ENCODE measurements at regions not wholly inside any gene's neighbourhood (a gene's known extent, or its start where the extent isn't known, plus 50 kb on each side); places are given as distances from the start of the nearest gene placed in this dataset.
"Not testable (repeated sequence)": the region's sequence is repeated elsewhere in the genome, so short reads cannot be mapped to it uniquely, and the experiment has no call there.

DNA sequence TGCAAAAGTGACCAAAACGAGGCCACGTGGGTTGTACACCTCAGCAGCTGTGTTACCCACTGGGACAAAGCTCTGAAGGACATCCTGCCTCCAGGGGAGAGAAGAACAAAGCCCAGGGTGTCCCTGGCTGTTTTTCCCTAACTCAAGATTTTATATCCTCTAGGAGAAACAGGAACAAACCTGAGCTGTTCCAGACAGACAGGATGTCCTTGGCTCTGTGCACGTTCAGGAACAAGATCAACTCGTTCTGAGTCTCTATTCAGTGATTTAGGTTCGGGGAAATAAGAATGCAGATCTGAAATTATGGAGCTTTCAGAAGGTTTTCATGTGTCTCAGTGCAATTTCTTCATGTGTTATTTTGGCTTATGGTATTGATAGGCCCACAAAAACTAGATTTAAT, 465.3 kb downstream of the TMEM121 start:
- WGBS, result 19% methylated on average over 5 of the region's 5 CpGs
- peaks cover 75% of the 10 kb centered on the region for H3K9me3 ChIP-seq (ENCODE audit: insufficient read depth, low read depth, low read length)
- not testable (repeated sequence) for H3K9ac ChIP-seq (ENCODE audit: low read depth, low read length); H3K36me3 ChIP-seq (ENCODE audit: insufficient read depth, low read length); H3K27ac ChIP-seq (ENCODE audit: low read depth, low read length); H3K27me3 ChIP-seq (ENCODE audit: insufficient read depth, low read length); H3K4me1 ChIP-seq (ENCODE audit: insufficient read depth, low read length); H3K4me3 ChIP-seq (ENCODE audit: low read length)

DNA sequence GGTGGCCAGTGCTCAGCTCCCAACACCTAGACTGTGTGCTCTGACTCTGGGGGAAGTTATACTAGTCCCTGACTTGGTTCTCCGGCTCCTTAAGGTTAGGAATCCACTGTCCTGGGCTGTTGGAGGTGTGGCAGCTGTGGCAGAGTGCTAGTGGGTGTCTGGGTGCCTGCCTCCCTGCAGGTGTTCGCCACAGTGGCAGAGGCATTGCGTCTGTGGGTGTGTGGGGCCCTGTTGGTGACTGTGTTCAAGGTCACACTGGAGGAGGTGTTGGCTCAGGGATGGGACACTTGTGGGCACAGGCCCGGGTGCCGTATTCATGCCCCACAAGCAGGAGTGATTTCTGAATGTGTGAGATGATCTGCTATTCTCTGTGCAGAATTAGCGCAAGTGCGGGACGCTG, 467.4 kb downstream of the TMEM121 start:
- Histone ChIP-seq H3K4me1 (ENCODE audit: insufficient read depth, low read length) (no peaks in the 10 kb centered on the region), H3K36me3 (ENCODE audit: insufficient read depth, low read length) (no peaks in the 10 kb centered on the region), H3K9ac (ENCODE audit: low read depth, low read length) (no peak overlapping the region), H3K27ac (ENCODE audit: low read depth, low read length) (no peak overlapping the region), H3K9me3 (ENCODE audit: insufficient read depth, low read depth, low read length) (peaks cover 72% of the 10 kb centered on the region), H3K27me3 (ENCODE audit: insufficient read depth, low read length) (no peaks in the 10 kb centered on the region), H3K4me3 (ENCODE audit: low read length) (no peak overlapping the region)
- WGBS, result 84% methylated on average over 7 of the region's 8 CpGs

- H3K27me3 ChIP-seq (ENCODE audit: insufficient read depth, low read length); H3K4me1 ChIP-seq (ENCODE audit: insufficient read depth, low read length); H3K9ac ChIP-seq (ENCODE audit: low read depth, low read length); H3K4me3 ChIP-seq (ENCODE audit: low read length); H3K36me3 ChIP-seq (ENCODE audit: insufficient read depth, low read length); H3K27ac ChIP-seq (ENCODE audit: low read depth, low read length): not testable (repeated sequence)
- WGBS, result 59% methylated on average over 3 of the region's 4 CpGs
- peaks cover 74% of the 10 kb centered on the region for H3K9me3 ChIP-seq (ENCODE audit: insufficient read depth, low read depth, low read length)
Measured at GRCh38 chr14:105995011-105995710, 468.8 kb downstream of the TMEM121 start.

DNA sequence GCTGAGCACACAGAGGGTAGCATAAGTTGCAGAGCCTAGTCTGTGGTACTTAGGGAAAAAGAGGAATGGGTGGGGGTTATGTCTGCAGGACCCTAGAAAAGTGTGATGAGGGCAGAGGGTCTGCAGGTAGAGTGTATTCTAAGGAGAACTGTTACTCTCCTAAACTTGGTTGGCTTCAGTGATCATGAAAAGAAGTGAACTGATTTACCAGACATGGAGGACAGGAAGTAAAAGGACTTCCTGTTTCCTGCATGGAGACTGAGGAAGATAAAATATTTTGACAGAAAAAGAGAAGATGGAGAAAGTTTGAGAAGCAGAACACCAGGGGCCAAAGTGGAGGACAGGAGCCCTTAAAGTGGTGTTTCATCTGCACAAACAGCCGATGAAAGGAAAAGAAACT, 472.2 kb downstream of the TMEM121 start:
- H3K4me3 ChIP-seq (ENCODE audit: low read length); H3K36me3 ChIP-seq (ENCODE audit: insufficient read depth, low read length); H3K27ac ChIP-seq (ENCODE audit: low read depth, low read length); H3K4me1 ChIP-seq (ENCODE audit: insufficient read depth, low read length); H3K9ac ChIP-seq (ENCODE audit: low read depth, low read length); H3K27me3 ChIP-seq (ENCODE audit: insufficient read depth, low read length): not testable (repeated sequence)
- 100% methylated on average over 1 of the region's 1 CpG for WGBS
- peaks cover 78% of the 10 kb centered on the region for H3K9me3 ChIP-seq (ENCODE audit: insufficient read depth, low read depth, low read length)

DNA sequence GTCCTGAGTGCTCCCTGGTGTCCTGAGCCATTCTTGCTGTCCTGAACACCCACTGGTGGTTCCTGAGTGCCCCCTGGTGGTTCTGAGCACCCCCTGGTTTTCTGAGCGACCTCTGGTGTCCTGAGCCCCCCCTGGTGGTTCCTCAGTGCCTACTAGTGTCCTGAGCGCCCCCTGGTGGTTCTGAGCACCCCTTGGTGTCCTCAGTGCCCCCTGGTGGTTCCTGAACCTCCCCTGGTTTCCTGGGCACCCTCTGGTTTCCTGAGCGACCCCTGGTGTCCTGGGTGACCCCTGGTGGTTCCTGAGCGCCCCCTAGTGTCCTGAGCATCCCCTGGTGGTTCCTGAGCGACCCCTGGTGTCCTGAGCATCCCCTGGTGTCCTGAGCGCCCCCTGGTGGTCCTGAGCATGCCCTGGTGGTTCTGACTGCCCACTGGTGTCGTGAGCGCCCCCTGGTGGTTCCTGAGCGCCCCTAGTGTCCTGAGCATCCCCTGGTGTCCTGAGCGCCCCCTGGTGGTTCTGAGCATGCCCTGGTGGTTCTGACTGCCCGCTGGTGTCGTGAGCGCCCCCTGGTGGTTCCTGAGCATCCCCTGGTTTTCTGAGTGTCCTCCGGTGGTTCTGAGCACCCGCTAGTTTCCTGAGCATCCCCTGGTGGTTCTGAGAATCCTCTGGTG, 473.1 kb downstream of the TMEM121 start:
- Histone ChIP-seq H3K36me3 (ENCODE audit: insufficient read depth, low read length) (no peaks in the 10 kb centered on the region), H3K27me3 (ENCODE audit: insufficient read depth, low read length) (no peaks in the 10 kb centered on the region), H3K27ac (ENCODE audit: low read depth, low read length) (no peak overlapping the region), H3K4me3 (ENCODE audit: low read length) (no peak overlapping the region), H3K9ac (ENCODE audit: low read depth, low read length) (no peak overlapping the region), H3K9me3 (ENCODE audit: insufficient read depth, low read depth, low read length) (peaks cover 76% of the 10 kb centered on the region), H3K4me1 (ENCODE audit: insufficient read depth, low read length) (no peaks in the 10 kb centered on the region)
- WGBS, result 59% methylated on average over 14 of the region's 15 CpGs

- not testable (repeated sequence) for H3K27me3 ChIP-seq (ENCODE audit: insufficient read depth, low read length); H3K4me3 ChIP-seq (ENCODE audit: low read length); H3K4me1 ChIP-seq (ENCODE audit: insufficient read depth, low read length); H3K9ac ChIP-seq (ENCODE audit: low read depth, low read length); H3K27ac ChIP-seq (ENCODE audit: low read depth, low read length); H3K36me3 ChIP-seq (ENCODE audit: insufficient read depth, low read length)
- 54% methylated on average over 9 of the region's 12 CpGs for WGBS
- peaks cover 72% of the 10 kb centered on the region for H3K9me3 ChIP-seq (ENCODE audit: insufficient read depth, low read depth, low read length)
Measured at GRCh38 chr14:106000029-106000511, 473.7 kb downstream of the TMEM121 start.

DNA sequence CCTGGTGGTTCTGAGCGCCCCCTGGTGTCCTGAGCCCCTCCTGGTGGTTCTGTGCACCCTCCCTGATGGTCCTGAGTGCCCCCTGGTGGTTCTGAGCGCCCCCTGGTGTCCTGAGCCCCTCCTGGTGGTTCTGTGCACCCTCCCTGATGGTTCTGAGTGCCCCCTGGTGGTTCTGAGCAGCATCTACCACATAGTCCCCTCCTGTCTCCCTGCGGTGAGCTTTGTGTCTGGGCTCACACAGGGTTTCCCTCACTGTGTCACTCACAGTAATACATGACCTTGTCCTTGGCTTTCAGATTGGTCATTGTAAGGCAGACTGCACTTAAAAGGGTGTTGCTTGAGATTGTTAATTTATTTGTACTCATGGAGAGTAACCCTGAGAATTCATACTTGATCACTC, 474.9 kb downstream of the TMEM121 start:
- H3K9ac ChIP-seq (ENCODE audit: low read depth, low read length); H3K27me3 ChIP-seq (ENCODE audit: insufficient read depth, low read length); H3K4me1 ChIP-seq (ENCODE audit: insufficient read depth, low read length); H3K4me3 ChIP-seq (ENCODE audit: low read length); H3K27ac ChIP-seq (ENCODE audit: low read depth, low read length); H3K36me3 ChIP-seq (ENCODE audit: insufficient read depth, low read length): not testable (repeated sequence)
- no CpG with 5 or more reads among the region's 3 CpGs for WGBS
- H3K9me3 ChIP-seq (ENCODE audit: insufficient read depth, low read depth, low read length), result peaks cover 65% of the 10 kb centered on the region

- Histone ChIP-seq H3K27me3 (ENCODE audit: insufficient read depth, low read length) (no peaks in the 10 kb centered on the region), H3K4me3 (ENCODE audit: low read length) (no peak overlapping the region), H3K36me3 (ENCODE audit: insufficient read depth, low read length) (no peaks in the 10 kb centered on the region), H3K9me3 (ENCODE audit: insufficient read depth, low read depth, low read length) (peaks cover 60% of the 10 kb centered on the region), H3K4me1 (ENCODE audit: insufficient read depth, low read length) (no peaks in the 10 kb centered on the region), H3K27ac (ENCODE audit: low read depth, low read length) (no peak overlapping the region), H3K9ac (ENCODE audit: low read depth, low read length) (no peak overlapping the region)
Measured at GRCh38 chr14:106003351-106003750, 477.0 kb downstream of the TMEM121 start.

DNA sequence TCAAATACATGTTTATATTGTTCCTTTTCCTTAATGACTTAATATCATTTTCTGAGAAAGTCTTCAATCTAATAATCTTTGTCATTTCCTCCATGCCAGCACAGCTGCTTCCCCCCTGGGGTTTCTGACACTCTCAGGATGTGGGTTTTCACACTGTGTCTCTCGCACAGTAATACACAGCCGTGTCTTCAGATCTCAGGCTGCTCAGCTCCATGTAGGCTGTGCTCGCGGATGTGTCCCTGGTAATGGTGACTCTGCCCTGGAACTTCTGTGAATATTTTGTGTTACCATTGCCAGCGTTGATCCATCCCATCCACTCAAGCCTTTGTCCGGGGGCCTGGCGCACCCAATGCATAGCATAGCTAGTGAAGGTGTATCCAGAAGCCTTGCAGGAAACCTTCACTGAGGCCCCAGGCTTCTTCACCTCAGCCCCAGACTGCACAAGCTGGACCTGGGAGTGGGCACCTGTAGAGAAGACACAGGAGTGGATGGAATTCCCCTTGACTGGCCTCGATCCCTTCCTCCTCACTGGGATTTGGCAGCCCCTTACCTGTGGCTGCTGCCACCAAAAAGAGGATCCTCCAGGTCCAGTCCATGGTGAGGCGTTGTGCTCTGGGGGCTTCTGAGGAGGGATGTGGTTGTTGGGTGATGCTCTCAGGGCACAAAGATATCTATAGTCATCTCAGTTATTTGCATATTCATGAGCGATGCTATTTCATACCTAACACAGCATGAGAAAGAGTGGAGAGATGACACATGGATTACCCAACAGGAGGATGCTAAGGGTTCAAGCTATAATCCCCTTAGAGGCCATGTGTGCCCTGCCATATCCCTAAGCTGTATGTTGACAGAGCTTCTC, 478.8 kb downstream of the TMEM121 start:
- H3K27me3 ChIP-seq (ENCODE audit: insufficient read depth, low read length); H3K9ac ChIP-seq (ENCODE audit: low read depth, low read length); H3K4me3 ChIP-seq (ENCODE audit: low read length); H3K4me1 ChIP-seq (ENCODE audit: insufficient read depth, low read length); H3K27ac ChIP-seq (ENCODE audit: low read depth, low read length); H3K36me3 ChIP-seq (ENCODE audit: insufficient read depth, low read length): not testable (repeated sequence)
- peaks cover 59% of the 10 kb centered on the region for H3K9me3 ChIP-seq (ENCODE audit: insufficient read depth, low read depth, low read length)
- 86% methylated on average over 8 of the region's 10 CpGs for WGBS

GRCh38 chr14:106006043-106006442, 479.7 kb downstream of the TMEM121 start:
- H3K4me1 ChIP-seq (ENCODE audit: insufficient read depth, low read length); H3K9ac ChIP-seq (ENCODE audit: low read depth, low read length): not testable (repeated sequence)
- WGBS, result 54% methylated on average over 7 of the region's 8 CpGs

GRCh38 chr14:106006716-106007115, 480.3 kb downstream of the TMEM121 start:
- H3K9me3 ChIP-seq (ENCODE audit: insufficient read depth, low read depth, low read length), result peaks cover 65% of the 10 kb centered on the region
- not testable (repeated sequence) for H3K4me3 ChIP-seq (ENCODE audit: low read length); H3K36me3 ChIP-seq (ENCODE audit: insufficient read depth, low read length); H3K27me3 ChIP-seq (ENCODE audit: insufficient read depth, low read length); H3K27ac ChIP-seq (ENCODE audit: low read depth, low read length); H3K9ac ChIP-seq (ENCODE audit: low read depth, low read length); H3K4me1 ChIP-seq (ENCODE audit: insufficient read depth, low read length)
- 76% methylated on average over 10 of the region's 10 CpGs for WGBS

More at GRCh38 chr14:106006043-106006442, 479.7 kb downstream of the TMEM121 start:
- not testable (repeated sequence) for H3K4me3 ChIP-seq (ENCODE audit: low read length); H3K36me3 ChIP-seq (ENCODE audit: insufficient read depth, low read length); H3K27me3 ChIP-seq (ENCODE audit: insufficient read depth, low read length); H3K27ac ChIP-seq (ENCODE audit: low read depth, low read length)
- peaks cover 65% of the 10 kb centered on the region for H3K9me3 ChIP-seq (ENCODE audit: insufficient read depth, low read depth, low read length)

Measured in HUES64 (cell line).